Nephron progenitor cell (in vitro differentiated cells): ENCODE measurements at regions not wholly inside any gene's neighbourhood (a gene's known extent, or its start where the extent isn't known, plus 50 kb on each side); places are given as distances from the start of the nearest gene placed in this dataset.

Experiments used
- DNase-seq: peaks from one replicate; pipeline ENCODE4 v3.0.0; 2021
- H3K27ac Mint-ChIP-seq: 2 replicates; pipeline ENCODE4 v1.8.0; 2021; ENCODE audit warnings: mild to moderate bottlenecking, moderate library complexity, mixed read lengths
- H3K27me3 Mint-ChIP-seq: 2 replicates; pipeline ENCODE4 v1.8.0; 2021; ENCODE audit warnings: mild to moderate bottlenecking, low read depth, mixed read lengths; ENCODE audit not compliant: poor library complexity
- H3K36me3 Mint-ChIP-seq: 2 replicates; pipeline ENCODE4 v1.8.0; 2021; ENCODE audit warnings: low read depth, mixed read lengths
- H3K4me1 Mint-ChIP-seq: 2 replicates; pipeline ENCODE4 v1.8.0; 2021; ENCODE audit warnings: mixed read lengths
- H3K4me3 Mint-ChIP-seq: 2 replicates; pipeline ENCODE4 v1.8.0; 2021; ENCODE audit warnings: mild to moderate bottlenecking, moderate library complexity, mixed read lengths
- H3K9me3 Mint-ChIP-seq: 2 replicates; pipeline ENCODE4 v1.8.0; 2021; ENCODE audit warnings: mild to moderate bottlenecking, moderate library complexity, mixed read lengths
- CTCF ChIP-seq: fragments of 200-600 bp; sonication (generic); IDR thresholded peaks from 2 replicates; pipeline ENCODE4 v1.5.0; 2021; ENCODE audit warnings: antibody characterized with exemption

GRCh38 chr10:125355657-125356056 is 195.3 kb upstream of the CTBP2 start:
- peaks cover 8% of the 10 kb centered on the region for H3K4me1 Mint-ChIP-seq
- no peak for TF ChIP-seq CTCF
- no peak overlapping the region for H3K27ac Mint-ChIP-seq
- no peaks in the 10 kb centered on the region for H3K27me3 Mint-ChIP-seq
- no peaks in the 10 kb centered on the region for H3K36me3 Mint-ChIP-seq
- H3K9me3 Mint-ChIP-seq, result peaks cover 23% of the 10 kb centered on the region
- no peak overlapping the region for H3K4me3 Mint-ChIP-seq
- no peak for DNase-seq

DNA sequence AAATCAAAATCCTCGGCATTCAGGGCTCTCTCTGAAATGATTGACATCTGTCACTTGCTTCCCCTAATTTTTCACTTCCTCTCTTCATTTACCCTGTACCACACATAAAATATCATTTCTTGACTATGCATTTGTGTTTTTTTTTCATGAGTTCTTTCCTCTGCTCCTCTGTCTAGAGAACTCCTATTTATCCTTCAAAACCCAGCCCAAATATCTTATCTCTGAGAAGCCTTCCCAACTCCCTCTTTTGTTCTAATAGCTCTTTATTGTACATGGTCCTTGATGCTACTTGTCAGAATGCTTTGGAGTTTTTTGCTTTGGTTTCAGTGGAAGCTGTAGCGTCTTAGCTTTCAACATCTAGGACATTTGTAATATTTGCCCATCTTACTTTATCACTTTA is 190.2 kb upstream of the CTBP2 start:
- Mint-ChIP-seq H3K4me3 (no peak overlapping the region), H3K4me1 (peaks cover 6% of the 10 kb centered on the region), H3K36me3 (no peaks in the 10 kb centered on the region), H3K27me3 (peaks cover 3% of the 10 kb centered on the region), H3K27ac (no peak overlapping the region), H3K9me3 (peaks cover 3% of the 10 kb centered on the region)
- no peak for TF ChIP-seq CTCF
- no peak for DNase-seq

DNA sequence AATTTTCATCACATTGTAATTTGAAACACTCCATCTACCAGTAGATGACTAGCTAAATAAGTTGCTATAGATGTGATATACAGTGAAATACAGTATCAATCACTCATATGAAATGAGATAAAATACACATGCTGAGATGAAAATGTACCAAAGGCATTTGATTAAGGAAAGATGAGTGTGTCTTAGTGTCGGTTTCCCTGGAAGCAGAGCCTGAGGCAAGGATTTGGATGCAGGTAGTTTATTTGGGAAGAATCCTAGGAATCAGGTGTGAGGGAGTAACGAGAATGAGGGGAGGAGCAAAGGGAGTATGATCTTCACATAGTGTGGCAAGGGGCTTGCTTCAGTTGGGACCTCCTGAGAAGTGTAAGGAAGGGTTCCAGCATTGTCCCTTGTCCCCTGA is 188.2 kb upstream of the CTBP2 start:
- Mint-ChIP-seq H3K9me3 (peaks cover 3% of the 10 kb centered on the region), H3K4me1 (peaks cover 9% of the 10 kb centered on the region), H3K4me3 (no peak overlapping the region), H3K27me3 (peaks cover 3% of the 10 kb centered on the region), H3K27ac (no peak overlapping the region), H3K36me3 (no peaks in the 10 kb centered on the region)
- no peak for DNase-seq
- no peak for TF ChIP-seq CTCF

GRCh38 chr10:125344573-125345171 is 184.3 kb upstream of the CTBP2 start:
- TF ChIP-seq CTCF, result no peak
- Mint-ChIP-seq H3K27me3 (peaks cover 3% of the 10 kb centered on the region), H3K27ac (no peak overlapping the region), H3K4me1 (peaks cover 9% of the 10 kb centered on the region), H3K9me3 (peaks cover 10% of the 10 kb centered on the region), H3K4me3 (no peak overlapping the region), H3K36me3 (no peaks in the 10 kb centered on the region)
- no peak for DNase-seq

- no peak overlapping the region for H3K27ac Mint-ChIP-seq
- peaks cover 3% of the 10 kb centered on the region for H3K27me3 Mint-ChIP-seq
- peaks cover 9% of the 10 kb centered on the region for H3K4me1 Mint-ChIP-seq
- DNase-seq, result no peak
- peaks cover 10% of the 10 kb centered on the region for H3K9me3 Mint-ChIP-seq
- H3K36me3 Mint-ChIP-seq, result no peaks in the 10 kb centered on the region
- H3K4me3 Mint-ChIP-seq, result no peak overlapping the region
- TF ChIP-seq CTCF, result no peak
Observed at GRCh38 chr10:125343983-125344382, 183.6 kb upstream of the CTBP2 start.
